H1 (cell line): ENCODE measurements at regions not wholly inside any gene's neighbourhood (a gene's known extent, or its start where the extent isn't known, plus 50 kb on each side); places are given as distances from the start of the nearest gene placed in this dataset.
A peak's percentile ranks its signal among the peaks of the same experiment; 100 is the strongest.

Experiments used
- CEBPB ChIP-seq: IDR thresholded peaks from 2 replicates; pipeline ENCODE4 v1.6.1; 2012; ENCODE audit warnings: low read depth, low read length
- CREB1 ChIP-seq: IDR thresholded peaks from 2 replicates; pipeline ENCODE4 v1.6.1; 2012; ENCODE audit warnings: inconsistent platforms
- EGR1 ChIP-seq: IDR thresholded peaks from 2 replicates; pipeline ENCODE4 v1.6.1; 2011; ENCODE audit warnings: low read depth, low read length, borderline replicate concordance
- GABPA ChIP-seq: IDR thresholded peaks from 2 replicates; pipeline ENCODE4 v1.6.1; 2011; ENCODE audit warnings: mild to moderate bottlenecking, low read length, moderate library complexity, borderline replicate concordance; ENCODE audit not compliant: insufficient read depth
- NRF1 ChIP-seq: IDR thresholded peaks from 2 replicates; pipeline ENCODE4 v1.6.1; 2011; ENCODE audit warnings: mild to moderate bottlenecking, low read depth, low read length, improper control_type of control experiment
- SP2 ChIP-seq: IDR thresholded peaks from 2 replicates; pipeline ENCODE4 v1.6.1; 2012; ENCODE audit warnings: mild to moderate bottlenecking, low read length, inconsistent platforms
- SP4 ChIP-seq: IDR thresholded peaks from 2 replicates; pipeline ENCODE4 v1.6.1; 2012; ENCODE audit warnings: low read length, inconsistent platforms
- TF ChIP-seq, protein P1 (sequence below): fragments of 300-600 bp; sonication (generic); IDR thresholded peaks from 2 replicates; pipeline ENCODE4 v1.7.1; 2012; ENCODE audit warnings: low read length, moderate library complexity, mild to moderate bottlenecking, inconsistent platforms; ENCODE audit not compliant: insufficient replicate concordance
- TF ChIP-seq, protein P2 (sequence below): IDR thresholded peaks from 2 replicates; pipeline ENCODE4 v1.6.1; 2012; ENCODE audit warnings: inconsistent platforms
- TF ChIP-seq, protein P3 (sequence below), 3 experiments: IDR thresholded peaks; 1 replicate in 2 of 3; 2 replicates in 1 of 3; pipeline versions ENCODE4 v1.5.1 to v1.6.1; 2011; ENCODE audit warnings: low read length in 3 of 3, mild to moderate bottlenecking in 3 of 3, inconsistent platforms in 2 of 3, low read depth in 1 of 3, moderate library complexity in 1 of 3; ENCODE audit not compliant: insufficient read depth in 1 of 3; ENCODE audit errors: control extremely low read depth in 1 of 3

DNA sequence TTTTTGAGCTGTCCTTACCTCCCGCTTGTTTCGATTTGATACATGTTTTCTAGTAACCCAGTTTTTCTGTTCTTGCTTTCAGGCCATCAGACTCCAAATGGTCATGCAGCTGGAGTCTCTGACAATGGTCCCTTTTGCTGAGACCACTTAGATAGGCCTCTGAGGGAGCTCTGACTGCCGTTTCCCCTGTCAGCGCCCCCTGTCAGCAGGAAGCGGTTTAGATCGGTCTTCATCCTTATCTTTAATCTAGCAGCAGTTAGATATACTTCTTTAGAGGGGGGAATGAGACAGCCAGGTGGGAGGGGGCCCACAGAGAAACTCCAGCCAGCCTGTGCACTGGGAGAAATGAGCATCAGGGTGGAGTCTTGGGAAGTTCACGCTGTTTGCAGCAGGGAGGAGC lies 457.9 kb downstream of the GPAT3 start (continued):
- TF ChIP-seq, protein P1, sequence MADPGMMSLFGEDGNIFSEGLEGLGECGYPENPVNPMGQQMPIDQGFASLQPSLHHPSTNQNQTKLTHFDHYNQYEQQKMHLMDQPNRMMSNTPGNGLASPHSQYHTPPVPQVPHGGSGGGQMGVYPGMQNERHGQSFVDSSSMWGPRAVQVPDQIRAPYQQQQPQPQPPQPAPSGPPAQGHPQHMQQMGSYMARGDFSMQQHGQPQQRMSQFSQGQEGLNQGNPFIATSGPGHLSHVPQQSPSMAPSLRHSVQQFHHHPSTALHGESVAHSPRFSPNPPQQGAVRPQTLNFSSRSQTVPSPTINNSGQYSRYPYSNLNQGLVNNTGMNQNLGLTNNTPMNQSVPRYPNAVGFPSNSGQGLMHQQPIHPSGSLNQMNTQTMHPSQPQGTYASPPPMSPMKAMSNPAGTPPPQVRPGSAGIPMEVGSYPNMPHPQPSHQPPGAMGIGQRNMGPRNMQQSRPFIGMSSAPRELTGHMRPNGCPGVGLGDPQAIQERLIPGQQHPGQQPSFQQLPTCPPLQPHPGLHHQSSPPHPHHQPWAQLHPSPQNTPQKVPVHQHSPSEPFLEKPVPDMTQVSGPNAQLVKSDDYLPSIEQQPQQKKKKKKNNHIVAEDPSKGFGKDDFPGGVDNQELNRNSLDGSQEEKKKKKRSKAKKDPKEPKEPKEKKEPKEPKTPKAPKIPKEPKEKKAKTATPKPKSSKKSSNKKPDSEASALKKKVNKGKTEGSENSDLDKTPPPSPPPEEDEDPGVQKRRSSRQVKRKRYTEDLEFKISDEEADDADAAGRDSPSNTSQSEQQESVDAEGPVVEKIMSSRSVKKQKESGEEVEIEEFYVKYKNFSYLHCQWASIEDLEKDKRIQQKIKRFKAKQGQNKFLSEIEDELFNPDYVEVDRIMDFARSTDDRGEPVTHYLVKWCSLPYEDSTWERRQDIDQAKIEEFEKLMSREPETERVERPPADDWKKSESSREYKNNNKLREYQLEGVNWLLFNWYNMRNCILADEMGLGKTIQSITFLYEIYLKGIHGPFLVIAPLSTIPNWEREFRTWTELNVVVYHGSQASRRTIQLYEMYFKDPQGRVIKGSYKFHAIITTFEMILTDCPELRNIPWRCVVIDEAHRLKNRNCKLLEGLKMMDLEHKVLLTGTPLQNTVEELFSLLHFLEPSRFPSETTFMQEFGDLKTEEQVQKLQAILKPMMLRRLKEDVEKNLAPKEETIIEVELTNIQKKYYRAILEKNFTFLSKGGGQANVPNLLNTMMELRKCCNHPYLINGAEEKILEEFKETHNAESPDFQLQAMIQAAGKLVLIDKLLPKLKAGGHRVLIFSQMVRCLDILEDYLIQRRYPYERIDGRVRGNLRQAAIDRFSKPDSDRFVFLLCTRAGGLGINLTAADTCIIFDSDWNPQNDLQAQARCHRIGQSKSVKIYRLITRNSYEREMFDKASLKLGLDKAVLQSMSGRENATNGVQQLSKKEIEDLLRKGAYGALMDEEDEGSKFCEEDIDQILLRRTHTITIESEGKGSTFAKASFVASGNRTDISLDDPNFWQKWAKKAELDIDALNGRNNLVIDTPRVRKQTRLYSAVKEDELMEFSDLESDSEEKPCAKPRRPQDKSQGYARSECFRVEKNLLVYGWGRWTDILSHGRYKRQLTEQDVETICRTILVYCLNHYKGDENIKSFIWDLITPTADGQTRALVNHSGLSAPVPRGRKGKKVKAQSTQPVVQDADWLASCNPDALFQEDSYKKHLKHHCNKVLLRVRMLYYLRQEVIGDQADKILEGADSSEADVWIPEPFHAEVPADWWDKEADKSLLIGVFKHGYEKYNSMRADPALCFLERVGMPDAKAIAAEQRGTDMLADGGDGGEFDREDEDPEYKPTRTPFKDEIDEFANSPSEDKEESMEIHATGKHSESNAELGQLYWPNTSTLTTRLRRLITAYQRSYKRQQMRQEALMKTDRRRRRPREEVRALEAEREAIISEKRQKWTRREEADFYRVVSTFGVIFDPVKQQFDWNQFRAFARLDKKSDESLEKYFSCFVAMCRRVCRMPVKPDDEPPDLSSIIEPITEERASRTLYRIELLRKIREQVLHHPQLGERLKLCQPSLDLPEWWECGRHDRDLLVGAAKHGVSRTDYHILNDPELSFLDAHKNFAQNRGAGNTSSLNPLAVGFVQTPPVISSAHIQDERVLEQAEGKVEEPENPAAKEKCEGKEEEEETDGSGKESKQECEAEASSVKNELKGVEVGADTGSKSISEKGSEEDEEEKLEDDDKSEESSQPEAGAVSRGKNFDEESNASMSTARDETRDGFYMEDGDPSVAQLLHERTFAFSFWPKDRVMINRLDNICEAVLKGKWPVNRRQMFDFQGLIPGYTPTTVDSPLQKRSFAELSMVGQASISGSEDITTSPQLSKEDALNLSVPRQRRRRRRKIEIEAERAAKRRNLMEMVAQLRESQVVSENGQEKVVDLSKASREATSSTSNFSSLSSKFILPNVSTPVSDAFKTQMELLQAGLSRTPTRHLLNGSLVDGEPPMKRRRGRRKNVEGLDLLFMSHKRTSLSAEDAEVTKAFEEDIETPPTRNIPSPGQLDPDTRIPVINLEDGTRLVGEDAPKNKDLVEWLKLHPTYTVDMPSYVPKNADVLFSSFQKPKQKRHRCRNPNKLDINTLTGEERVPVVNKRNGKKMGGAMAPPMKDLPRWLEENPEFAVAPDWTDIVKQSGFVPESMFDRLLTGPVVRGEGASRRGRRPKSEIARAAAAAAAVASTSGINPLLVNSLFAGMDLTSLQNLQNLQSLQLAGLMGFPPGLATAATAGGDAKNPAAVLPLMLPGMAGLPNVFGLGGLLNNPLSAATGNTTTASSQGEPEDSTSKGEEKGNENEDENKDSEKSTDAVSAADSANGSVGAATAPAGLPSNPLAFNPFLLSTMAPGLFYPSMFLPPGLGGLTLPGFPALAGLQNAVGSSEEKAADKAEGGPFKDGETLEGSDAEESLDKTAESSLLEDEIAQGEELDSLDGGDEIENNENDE, result no peak
- 0 out of 2 replicates have a peak, but pooled peaks have one; percentile 14 for TF ChIP-seq CREB1
- no peak for TF ChIP-seq NRF1
- TF ChIP-seq GABPA, result no peak
- no peak for TF ChIP-seq CEBPB
- TF ChIP-seq SP2, result no peak
- TF ChIP-seq, protein P2, sequence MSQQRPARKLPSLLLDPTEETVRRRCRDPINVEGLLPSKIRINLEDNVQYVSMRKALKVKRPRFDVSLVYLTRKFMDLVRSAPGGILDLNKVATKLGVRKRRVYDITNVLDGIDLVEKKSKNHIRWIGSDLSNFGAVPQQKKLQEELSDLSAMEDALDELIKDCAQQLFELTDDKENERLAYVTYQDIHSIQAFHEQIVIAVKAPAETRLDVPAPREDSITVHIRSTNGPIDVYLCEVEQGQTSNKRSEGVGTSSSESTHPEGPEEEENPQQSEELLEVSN, result no peak
- TF ChIP-seq, protein P3, sequence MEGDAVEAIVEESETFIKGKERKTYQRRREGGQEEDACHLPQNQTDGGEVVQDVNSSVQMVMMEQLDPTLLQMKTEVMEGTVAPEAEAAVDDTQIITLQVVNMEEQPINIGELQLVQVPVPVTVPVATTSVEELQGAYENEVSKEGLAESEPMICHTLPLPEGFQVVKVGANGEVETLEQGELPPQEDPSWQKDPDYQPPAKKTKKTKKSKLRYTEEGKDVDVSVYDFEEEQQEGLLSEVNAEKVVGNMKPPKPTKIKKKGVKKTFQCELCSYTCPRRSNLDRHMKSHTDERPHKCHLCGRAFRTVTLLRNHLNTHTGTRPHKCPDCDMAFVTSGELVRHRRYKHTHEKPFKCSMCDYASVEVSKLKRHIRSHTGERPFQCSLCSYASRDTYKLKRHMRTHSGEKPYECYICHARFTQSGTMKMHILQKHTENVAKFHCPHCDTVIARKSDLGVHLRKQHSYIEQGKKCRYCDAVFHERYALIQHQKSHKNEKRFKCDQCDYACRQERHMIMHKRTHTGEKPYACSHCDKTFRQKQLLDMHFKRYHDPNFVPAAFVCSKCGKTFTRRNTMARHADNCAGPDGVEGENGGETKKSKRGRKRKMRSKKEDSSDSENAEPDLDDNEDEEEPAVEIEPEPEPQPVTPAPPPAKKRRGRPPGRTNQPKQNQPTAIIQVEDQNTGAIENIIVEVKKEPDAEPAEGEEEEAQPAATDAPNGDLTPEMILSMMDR (IDR thresholded peaks at IDR 0.05; ENCODE audit: control extremely low read depth in 1 of 3, insufficient read depth in 1 of 3, low read depth in 1 of 3, low read length in 3 of 3), result peak; percentile 64 to 77 (median 77)
- no peak for TF ChIP-seq EGR1
- TF ChIP-seq SP4, result no peak
